Inflammatory macrophage treated with lipopolysaccharide for 1 hour (primary cell): ENCODE measurements at regions not wholly inside any gene's neighbourhood (a gene's known extent, or its start where the extent isn't known, plus 50 kb on each side); places are given as distances from the start of the nearest gene placed in this dataset.

Experiments
- DNase-seq, 2 donors: peaks; one replicate each; pipeline ENCODE4 v3.0.0-alpha.2; 2020 to 2022

DNA sequence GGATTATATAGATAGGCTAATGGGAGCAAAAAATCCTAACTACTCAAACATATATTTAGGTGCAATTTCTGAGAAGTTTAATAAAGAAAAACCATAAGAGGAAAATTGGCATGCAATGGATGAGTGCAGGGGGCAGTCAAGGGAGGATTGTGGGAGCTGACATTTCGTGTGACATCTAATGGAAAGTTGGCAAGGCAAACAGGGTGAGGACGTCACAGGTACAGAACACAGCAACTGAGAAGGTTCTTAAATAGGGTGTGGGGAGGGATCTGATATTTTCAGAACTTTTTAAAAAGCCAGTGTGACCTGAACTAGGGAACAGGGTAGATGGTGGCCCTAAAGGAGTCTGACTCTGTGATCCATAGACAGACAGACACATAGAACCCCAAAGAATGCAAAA, 194.9 kb upstream of the GLI3 start:
- DNase-seq, result no peak

DNA sequence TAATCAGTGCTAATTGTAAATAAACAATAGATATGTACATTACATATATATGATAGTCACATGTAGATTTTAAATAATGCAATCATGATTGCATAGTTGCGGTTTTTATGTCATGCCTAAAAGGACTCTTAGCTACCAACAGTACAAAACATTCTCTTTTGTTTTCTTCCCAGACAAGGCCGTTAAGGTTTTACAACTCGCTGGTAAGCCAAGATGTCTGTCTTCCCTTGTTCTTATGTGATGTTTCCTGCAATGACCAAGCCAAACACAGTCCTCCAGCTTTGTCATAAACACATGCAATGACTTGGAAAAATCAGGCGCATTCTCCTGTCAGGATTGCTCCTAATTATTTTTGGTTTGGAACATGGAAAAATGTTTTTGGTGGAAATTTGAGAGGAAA, 192.3 kb upstream of the GLI3 start:
- DNase-seq, result no peak

DNA sequence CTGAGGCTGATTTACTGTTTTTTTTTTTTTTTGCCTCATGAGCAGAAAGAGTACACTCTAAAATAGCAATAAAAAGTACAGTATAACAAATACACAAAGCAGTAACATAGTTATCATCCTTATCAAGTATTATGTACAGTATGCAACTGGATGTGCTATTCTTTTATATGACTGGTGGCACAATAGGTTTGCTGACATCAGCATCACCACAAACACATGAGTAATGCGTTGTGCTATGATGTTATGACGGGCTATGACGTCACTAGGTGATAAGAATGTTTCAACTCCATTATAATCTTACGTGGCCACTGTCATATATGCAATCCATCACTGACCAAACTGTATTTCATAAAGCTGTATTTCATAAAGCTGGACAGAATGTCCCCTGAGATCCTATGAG, 189.2 kb upstream of the GLI3 start:
- DNase-seq, result no peak

DNA sequence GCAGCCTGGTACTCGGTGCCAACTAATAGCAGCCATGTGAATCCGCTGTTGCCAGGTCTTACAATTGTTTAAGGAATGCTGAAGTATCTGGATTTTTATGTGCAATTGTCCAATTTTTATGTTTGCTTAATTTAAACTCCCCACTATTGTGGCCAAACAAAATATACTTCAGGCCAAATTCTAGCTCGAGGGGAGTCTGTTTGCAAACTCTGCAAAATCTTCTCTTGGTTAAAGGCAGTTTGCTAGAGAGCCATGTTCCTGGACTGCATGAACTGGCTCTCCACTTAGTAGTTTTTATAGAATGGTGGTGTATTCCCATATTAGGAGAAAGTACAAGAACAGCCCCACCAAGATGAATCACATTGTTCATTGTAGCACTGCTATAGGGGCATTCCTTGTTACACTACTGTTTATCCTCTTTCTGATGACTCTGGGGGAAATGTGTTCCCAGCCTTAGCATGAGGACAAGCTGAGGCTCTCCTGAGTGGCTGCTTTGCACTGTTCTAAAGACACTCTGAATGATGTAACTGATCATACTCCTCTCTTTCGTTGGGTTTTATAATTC, 178.0 kb upstream of the GLI3 start:
- no peak for DNase-seq

DNA sequence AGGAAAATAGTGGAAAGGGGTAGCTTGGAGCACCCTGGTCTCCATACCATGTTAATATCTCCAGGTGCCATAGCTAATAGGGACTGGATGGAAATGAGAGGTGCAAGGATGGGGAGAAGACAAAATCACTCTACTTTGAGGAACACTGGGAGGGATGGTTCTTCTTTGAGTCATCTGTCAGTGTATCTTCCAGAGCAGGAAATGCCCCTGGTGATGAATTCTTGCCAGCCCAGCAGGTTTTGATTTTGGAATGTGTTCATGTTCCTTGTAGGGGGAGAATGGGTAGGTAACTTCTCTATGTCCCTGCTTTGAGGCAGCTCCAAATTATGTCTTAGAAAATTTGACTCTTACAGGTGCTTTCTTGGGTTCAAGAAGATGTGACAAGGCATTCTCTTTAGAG, 177.0 kb upstream of the GLI3 start:
- DNase-seq, result no peak

DNA sequence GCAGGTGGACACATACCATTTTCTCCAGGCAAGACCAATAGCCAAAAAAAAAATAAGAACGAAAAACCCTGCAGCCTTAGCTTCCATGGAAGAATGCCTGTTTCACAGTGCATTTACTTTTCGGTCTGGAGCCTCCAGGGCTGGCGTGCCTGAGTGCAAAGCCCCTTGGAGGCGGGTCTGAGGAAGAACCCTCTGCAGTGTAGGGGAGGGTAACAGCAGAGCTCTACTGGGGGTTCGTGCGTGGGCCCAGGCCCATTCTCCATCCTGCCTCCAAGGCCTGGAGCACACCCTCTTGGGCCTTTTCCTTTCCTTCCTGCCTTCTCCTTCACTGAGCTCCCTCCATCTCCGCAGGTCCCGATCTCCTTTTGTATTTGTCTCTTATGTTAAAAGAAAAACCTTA, 172.3 kb upstream of the GLI3 start:
- DNase-seq, result no peak

DNA sequence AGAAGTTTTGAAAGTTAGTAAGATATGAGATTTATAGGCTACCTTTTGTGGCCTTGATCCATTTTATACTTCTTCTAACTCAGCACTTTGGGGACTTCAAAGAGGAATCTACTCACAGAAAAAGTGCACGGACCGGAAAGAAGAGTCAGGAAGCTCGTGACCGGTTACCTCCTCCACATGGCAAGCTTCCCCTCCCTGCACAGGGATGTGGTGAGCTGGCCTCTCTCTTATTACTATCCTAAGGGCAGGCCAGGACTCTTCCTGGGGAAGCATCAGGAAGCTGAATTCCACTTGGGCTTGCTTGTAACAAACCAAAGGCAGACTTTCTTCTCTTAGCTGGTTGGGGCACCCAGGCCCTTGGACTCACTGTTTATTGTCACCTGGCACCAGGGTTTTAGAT, 170.8 kb upstream of the GLI3 start:
- DNase-seq, result no peak

DNA sequence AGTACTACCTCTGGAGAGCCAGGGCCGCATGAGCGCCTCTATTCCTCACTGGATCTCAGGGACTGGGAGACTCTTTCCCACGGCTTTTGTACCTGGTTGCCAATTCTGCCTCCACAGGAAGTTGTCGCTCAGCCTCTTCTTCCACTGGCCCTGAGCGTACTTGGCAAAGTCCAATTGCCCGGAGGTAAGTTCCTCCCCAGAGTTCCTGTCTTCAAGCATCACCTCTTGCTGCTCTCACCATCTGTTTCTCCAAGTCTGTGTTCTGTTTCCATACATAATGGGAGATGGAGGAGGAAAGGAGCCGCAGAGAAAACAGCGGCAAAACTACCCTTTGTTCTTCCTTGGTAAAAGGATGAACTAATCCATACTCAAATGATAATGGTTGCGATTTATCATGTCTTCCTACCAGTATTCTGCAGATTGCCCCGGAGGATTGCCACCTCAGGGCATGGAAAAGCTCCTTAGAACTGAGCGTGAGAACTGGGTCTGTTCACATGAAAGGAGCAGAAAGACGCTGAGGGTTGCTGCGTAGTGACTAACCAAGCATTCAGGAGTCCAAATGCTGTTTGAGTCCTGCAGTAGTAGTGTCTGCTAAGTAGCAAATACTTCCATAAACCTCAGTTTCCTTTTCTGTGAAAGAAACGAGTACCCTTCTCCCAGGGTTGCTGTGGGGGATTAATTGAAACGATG, 170.2 kb upstream of the GLI3 start:
- DNase-seq, result no peak

DNA sequence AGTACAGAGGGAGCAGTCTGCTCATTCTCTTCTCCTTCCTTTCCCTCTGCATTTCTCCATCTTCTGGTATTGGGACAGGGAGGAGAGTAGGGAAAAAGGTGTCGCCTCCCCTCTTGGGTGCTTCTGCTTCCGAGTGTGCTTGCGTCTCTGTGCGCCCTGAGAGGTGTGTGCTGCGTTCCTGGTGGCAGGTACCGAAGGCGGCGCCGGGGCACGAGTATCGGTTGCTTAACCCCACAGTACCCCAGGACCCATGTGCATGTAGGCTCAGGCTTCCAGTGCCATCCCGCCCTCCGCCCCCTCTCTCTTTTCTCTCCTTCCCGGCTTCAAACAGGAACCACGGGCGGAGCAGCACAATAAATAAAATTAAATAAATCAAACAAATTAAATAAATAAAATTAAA, 169.3 kb upstream of the GLI3 start:
- DNase-seq, result no peak

DNA sequence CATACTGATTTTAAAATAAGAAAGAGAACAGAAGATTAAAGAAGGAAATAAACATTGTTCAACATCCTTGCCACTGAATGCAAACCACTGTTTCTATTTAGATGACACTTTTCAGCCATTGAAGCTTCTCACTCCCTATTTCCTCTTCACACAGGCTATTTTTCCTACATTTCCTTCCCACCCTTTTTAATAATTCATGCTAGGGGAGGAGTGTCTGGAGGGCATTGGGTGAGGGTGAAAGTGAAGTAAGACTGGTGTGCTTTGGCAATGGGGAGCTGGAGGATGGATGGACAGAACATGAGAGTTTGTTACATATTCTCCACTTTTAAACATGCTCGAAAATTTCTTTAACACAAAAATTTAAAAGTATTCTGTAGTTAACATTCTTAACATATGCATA, 168.8 kb upstream of the GLI3 start:
- DNase-seq, result no peak

DNA sequence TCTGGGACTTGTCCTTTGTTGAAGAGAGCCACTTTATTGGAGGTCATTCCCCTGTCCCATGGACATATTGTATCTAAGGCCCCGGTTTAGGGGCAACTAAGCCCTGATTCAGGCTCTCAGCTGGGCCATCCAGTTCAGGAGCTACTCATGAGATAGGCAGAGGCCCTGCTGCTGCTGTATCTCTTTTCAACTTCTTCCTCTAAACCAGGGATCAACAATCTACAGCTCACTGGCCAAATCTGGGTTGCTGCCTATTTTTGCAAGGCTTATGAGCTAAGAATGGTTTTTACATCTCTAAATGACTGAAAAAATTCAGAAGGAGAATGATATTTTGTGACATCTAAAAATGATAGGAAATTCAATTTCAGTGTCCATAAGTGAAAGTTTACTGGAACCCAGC, 166.8 kb upstream of the GLI3 start:
- no peak for DNase-seq

DNA sequence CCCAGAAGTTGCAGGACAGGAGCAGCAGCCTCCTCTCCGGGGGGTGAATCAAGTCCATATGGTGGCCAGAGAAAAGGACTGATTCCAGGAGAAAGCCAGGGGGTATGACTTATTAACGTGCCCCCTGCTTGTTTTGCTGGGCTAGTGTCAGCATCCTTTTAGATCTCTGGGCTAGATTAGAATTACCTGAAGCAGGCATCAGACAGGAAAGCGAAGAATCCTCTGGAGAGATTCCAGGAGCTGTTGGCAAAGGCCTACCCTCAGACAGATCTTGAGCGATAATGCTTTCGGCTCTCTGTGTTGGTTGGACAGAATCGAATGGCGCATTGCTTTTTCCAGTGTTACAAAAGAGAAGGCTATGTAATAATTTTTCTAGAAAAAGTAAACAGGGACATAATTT, 164.0 kb upstream of the GLI3 start:
- DNase-seq, result no peak

DNA sequence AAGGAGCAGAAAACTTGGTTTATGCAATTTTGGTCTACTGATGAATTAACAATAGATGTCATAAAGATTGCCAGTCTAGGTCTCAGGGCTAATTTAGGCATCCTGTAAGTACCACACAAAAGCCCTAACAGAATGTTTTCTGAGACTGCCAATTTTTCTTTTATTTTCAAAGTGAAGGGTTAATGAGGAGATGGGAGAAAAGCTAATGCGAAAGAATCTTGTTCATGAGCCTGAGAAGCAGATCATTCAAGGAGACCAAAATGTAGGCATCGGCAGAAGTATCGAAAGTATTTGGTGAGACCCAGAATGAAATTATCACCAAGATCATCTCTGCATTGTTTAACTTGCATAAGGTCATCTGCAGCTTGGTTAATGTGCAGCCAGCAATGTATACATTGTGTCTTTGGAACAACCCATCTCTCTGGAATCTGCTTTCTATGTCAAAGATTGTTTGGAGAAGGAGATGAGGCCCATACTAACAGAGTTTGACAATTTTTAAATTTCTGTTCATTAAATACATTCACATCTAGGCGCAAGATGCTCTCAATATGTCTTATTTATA, 163.3 kb upstream of the GLI3 start:
- DNase-seq, result no peak

DNA sequence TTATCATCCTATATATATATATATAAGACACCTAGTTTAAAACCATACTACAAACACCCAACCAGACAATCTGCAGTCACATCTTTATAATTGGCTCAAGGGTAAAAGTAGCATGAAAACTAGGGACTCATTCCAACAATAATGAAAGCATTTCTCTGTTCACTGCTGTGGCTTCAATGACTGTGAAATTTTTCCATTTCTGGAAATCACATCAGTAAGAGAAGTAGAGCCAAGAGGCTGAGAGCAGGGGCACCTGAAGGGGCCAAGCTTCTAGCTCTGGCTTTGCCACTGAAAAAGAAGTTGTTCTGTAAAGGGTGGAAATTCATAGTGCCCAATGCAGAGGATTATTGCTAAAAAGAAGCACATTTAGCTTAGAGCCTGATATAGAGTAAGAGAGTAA, 158.6 kb upstream of the GLI3 start:
- no peak for DNase-seq

DNA sequence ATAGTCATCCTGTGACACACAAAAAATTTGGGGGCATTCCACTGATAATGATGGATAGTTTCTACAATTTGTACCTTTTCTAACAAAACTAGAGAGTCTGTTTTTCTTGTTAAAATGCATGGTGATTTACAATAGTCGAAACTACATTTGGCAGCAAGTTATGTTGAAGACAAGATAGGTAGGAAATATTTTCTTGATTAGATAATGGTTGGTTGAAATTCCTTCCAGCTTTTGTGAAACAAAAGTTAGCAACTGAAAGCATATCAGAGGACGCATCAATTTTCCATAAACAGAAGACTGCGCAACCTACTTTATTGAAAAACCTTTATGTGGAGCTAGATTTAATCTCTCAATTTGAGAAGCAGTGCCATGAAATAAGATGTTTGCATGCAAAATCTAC, 155.8 kb upstream of the GLI3 start:
- no peak for DNase-seq

DNA sequence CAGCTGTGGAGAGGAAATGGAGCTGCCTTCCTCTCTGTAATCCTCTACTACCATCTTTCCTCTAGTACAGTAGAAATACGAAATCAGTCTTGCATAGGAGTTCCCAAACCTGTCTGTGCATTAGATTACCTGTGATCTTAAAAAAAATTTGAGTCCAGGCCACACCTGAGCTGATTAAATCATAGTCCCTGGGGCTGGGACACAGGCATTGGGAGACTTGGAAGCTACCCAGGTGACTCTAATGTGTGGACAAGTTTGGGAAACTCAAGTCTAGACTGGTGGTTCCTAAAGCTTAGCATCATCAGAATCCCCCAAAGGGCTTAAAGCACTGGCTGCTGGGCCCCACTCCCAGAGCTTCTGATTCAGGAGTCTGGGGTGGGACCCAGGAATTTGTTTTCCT, 152.7 kb upstream of the GLI3 start:
- DNase-seq, result no peak

DNA sequence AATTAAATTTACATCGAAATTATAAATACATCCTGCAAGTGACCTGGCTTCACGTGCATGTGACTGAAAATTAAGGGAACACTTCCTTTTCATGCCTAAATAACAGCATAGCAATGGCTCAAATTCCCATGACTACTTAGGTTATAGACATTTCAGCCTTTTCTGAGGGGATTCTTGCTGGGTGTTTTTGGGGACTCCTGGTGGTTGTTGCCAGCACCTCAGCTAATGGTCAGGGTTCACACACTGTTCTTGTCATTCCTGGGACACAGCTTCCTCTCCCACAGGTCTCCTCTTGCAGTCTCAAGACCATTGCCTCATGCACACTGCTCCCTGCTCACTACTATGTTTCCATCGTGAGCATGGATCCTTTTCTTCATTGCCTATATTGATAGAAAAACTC, 148.9 kb upstream of the GLI3 start:
- no peak for DNase-seq

DNA sequence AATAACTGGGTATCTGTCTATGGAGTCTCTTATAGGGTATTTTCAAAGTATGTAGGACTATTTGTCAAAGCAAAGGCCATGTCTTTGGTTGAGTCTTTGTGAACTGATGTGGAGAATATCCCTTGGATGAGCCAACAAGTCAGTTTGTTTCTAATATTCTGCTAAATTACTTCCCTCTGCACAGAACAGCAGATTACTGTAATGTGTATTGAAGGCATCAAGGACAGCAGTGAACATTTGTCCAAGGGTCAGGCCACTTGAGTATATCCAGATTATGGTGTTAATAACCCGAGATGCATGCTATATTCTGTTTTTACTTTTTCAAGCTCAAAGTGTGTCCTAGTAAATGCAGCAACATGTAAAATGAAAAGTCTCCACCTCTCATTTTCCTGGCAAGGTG, 144.2 kb upstream of the GLI3 start:
- no peak for DNase-seq

DNA sequence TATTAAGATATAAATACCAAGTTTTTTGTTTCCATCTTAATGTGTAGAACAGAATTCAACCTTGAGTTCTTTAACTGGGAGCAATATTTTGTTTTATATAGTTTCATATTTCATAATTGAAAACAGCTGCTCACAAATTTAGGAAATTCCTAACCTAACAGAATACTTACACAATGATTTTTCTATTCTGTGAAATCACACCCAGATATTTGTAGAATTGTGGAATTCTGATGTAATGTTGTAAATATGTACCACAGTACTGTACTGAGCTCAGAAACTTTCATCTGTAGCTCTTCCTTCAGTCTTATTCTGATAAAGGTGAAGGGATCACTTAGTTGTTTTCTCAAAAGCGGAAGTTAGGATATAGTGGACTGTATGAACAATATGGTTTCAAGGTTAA, 143.4 kb upstream of the GLI3 start:
- DNase-seq, result no peak

DNA sequence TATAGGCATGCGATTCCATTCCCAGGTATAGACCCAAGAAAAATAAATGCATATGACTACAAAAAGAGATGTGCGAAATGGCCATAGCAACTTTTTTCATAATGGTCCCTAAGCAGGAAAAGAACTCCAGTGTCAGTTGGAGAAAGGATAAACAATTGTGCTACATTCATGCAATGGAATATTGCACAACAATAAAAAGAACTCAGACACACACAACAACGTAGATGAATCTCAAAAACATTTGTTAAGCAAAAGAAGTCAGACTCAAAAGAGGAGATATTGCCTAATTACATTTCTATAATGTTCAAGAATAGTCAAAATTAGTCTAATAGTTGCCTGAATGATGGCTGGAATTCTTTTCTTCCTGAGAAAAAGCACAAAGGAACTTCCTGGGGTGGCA, 141.1 kb upstream of the GLI3 start:
- no peak for DNase-seq

DNA sequence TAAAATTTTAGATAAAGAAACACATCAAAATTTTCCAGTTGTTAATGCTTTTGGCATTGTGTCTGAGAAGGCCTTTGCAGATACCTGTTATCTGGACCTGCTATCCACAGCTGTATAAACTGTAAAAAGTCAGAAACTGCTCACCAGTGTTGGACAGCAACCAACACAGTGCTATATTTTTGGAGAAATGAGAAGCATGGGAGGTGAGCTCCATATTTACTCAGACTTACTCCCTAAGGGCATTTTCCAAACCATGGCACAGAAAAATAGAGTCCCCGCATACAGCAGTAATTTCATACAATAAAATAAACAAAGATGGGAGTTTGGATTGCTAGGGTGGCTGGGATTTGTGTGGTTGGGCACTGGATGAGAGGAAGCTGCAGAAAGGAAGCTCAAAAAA, 136.3 kb upstream of the GLI3 start:
- DNase-seq, result no peak

DNA sequence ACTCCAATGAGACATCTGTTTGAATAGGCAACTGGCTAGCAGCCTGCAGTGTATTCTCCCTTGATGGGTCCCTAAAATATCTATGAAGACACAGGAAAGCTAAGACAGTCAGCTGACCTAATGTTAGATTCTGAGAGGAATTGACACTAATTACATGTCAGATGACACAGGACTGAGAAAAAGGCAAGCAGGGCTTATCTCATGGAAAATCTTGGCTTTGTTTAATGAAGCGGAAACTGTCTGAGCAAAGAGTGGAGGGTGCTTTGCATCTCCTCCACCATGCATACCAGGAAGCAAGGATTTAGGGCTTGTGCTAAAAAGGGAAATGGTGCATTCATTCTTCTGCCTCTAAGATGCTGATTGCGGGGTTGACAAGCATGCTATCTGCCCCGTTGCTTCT, 135.5 kb upstream of the GLI3 start:
- DNase-seq, result no peak

DNA sequence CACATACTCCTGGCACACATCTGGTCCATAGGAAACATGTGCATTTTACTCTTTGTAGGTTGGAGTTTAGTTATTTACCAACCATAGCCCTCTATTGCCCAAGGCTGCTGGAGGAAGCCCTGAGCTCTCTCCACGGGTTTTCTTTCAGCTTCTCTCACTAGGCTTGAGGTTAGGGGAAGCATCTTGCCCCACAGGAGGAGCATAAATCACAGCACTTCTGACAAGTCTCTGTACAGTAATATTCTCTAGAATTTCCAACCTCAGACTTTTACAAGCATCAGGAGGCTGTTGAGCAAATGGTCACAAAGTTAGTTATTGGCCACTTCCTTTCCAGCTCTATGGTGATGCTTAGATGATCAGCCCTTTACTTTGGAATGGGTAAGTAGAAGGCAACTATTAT, 122.9 kb upstream of the GLI3 start:
- no peak for DNase-seq

DNA sequence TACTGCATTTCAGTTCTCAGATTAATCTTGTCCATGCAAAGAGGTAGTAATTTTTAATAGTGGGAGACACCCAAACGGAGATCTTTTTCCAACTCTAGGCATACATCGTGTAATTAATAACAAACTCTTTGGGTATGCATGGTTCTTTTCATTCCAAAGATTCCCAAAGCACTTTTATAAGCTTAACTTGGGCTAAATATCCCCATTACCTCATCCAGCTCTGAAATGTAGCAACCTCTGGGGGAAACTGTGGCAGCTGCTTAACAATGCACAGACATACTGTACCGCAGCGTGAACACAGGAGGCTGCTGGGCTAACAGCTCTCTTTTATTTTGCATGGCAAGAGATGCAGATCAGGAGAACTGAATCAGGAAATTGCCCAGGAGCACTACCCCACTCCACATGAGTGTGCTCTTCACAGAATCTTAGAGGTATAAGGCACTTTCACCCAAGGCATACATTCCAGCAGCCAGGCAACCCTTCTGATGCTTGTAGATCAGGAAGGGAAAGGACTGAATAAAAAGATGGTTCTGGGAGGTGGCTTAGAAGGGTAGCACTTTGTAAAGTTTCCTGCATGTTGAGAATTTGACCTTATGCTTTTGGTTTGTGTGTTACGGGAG, 114.4 kb upstream of the GLI3 start:
- DNase-seq, result no peak

DNA sequence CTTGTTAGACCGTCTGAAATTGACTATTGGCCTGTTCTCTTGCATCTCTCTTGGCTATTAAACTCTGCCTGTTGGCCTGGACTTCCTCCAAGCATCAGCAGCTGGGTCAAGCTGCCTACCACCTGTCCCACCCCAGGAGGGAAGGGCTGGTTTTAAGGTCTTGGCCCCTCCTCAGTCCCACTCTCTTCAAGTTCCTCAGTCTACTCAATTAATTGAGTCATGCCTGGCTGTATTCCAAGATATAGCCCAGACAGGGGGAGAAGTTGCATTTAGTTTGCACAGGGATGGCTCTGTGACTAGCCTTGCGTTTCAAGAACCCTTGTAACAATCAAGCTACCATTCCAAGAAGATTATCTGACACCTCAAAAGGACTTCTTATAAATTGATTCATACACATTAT, 113.8 kb upstream of the GLI3 start:
- DNase-seq, result no peak
